Skeletal muscle cell (primary cell): ENCODE measurements at regions not wholly inside any gene's neighbourhood (a gene's known extent, or its start where the extent isn't known, plus 50 kb on each side); places are given as distances from the start of the nearest gene placed in this dataset.

Source experiments
- DNase-seq: peaks from one replicate; pipeline ENCODE4 v3.0.0-alpha.2; 2010; ENCODE audit warnings: low read depth
- H3K4me3 ChIP-seq: 2 replicates; pipeline ENCODE4 v1.5.1; 2011; ENCODE audit warnings: low read depth, mild to moderate bottlenecking, control low read depth, low read length, moderate library complexity

GRCh38 chr5:6279607-6280006 lies 98.7 kb downstream of the MED10 start:
- H3K4me3 ChIP-seq, result no peak overlapping the region
- DNase-seq, result no peak

- no peak overlapping the region for H3K4me3 ChIP-seq
- no peak for DNase-seq
Measured at GRCh38 chr5:6274846-6275543, 103.4 kb downstream of the MED10 start.

- DNase-seq, result no peak
- H3K4me3 ChIP-seq, result no peak overlapping the region
Measured at GRCh38 chr5:6273749-6274148, 104.6 kb downstream of the MED10 start.

- no peak for DNase-seq
- H3K4me3 ChIP-seq, result no peak overlapping the region
Measured at GRCh38 chr5:6273090-6273735, 105.1 kb downstream of the MED10 start.

- DNase-seq, result no peak
- no peak overlapping the region for H3K4me3 ChIP-seq
Measured at GRCh38 chr5:6269925-6270324, 108.4 kb downstream of the MED10 start.

- H3K4me3 ChIP-seq, result no peak overlapping the region
- DNase-seq, result no peak
Measured at GRCh38 chr5:6266671-6267197, 111.6 kb downstream of the MED10 start.

GRCh38 chr5:6264394-6264793 lies 114.0 kb downstream of the MED10 start:
- no peak for DNase-seq
- H3K4me3 ChIP-seq, result no peak overlapping the region

GRCh38 chr5:6262651-6263363 lies 115.5 kb downstream of the MED10 start:
- H3K4me3 ChIP-seq, result no peak overlapping the region
- no peak for DNase-seq

- DNase-seq, result no peak
- no peak overlapping the region for H3K4me3 ChIP-seq
Measured at GRCh38 chr5:6261668-6262067, 116.7 kb downstream of the MED10 start.

GRCh38 chr5:6261256-6261655 lies 117.1 kb downstream of the MED10 start:
- no peak for DNase-seq
- H3K4me3 ChIP-seq, result no peak overlapping the region

- H3K4me3 ChIP-seq, result no peak overlapping the region
- no peak for DNase-seq
Measured at GRCh38 chr5:6260846-6261245, 117.5 kb downstream of the MED10 start.

- no peak for DNase-seq
- no peak overlapping the region for H3K4me3 ChIP-seq
Measured at GRCh38 chr5:6256901-6257300, 121.4 kb downstream of the MED10 start.

GRCh38 chr5:6255956-6256355 lies 122.4 kb downstream of the MED10 start:
- no peak for DNase-seq
- no peak overlapping the region for H3K4me3 ChIP-seq

- no peak overlapping the region for H3K4me3 ChIP-seq
- DNase-seq, result no peak
Measured at GRCh38 chr5:6253846-6254245, 124.5 kb downstream of the MED10 start.

- H3K4me3 ChIP-seq, result no peak overlapping the region
- no peak for DNase-seq
Measured at GRCh38 chr5:6253281-6253680, 125.1 kb downstream of the MED10 start.

GRCh38 chr5:6252581-6252980 lies 125.8 kb downstream of the MED10 start:
- no peak for DNase-seq
- no peak overlapping the region for H3K4me3 ChIP-seq

GRCh38 chr5:6251565-6252102 lies 126.7 kb downstream of the MED10 start:
- H3K4me3 ChIP-seq, result no peak overlapping the region
- DNase-seq, result no peak

GRCh38 chr5:6250121-6250520 lies 128.2 kb downstream of the MED10 start:
- no peak overlapping the region for H3K4me3 ChIP-seq
- no peak for DNase-seq

- no peak overlapping the region for H3K4me3 ChIP-seq
- DNase-seq, result no peak
Measured at GRCh38 chr5:6248132-6248531, 130.2 kb downstream of the MED10 start.

GRCh38 chr5:6246820-6247437 lies 131.4 kb downstream of the MED10 start:
- DNase-seq, result no peak

More at GRCh38 chr5:6246820-6247437, 131.4 kb downstream of the MED10 start:
- H3K4me3 ChIP-seq, result no peak overlapping the region
